Brain microvascular endothelial cell (primary cell): ENCODE measurements at regions not wholly inside any gene's neighbourhood (a gene's known extent, or its start where the extent isn't known, plus 50 kb on each side); places are given as distances from the start of the nearest gene placed in this dataset.

Experiments
- DNase-seq: peaks from one replicate; pipeline ENCODE4 v3.0.0-alpha.2; 2020
- H3K27ac ChIP-seq: fragments of 250-450 bp; sonication (Bioruptor Pico); 2 replicates; pipeline ENCODE4 v1.5.1; 2020; ENCODE audit warnings: mild to moderate bottlenecking, moderate library complexity
- H3K27me3 ChIP-seq: fragments of 250-450 bp; sonication (Bioruptor Pico); replicated peaks from 2 replicates; pipeline ENCODE4 v1.5.1; 2020; ENCODE audit warnings: mild to moderate bottlenecking
- H3K36me3 ChIP-seq: fragments of 250-450 bp; sonication (Bioruptor Pico); replicated peaks from 2 replicates; pipeline ENCODE4 v1.5.1; 2020; ENCODE audit warnings: mild to moderate bottlenecking
- H3K4me3 ChIP-seq: 2 replicates; pipeline ENCODE4 v1.5.1; 2011; ENCODE audit warnings: low read depth, mild to moderate bottlenecking, control low read depth, low read length, moderate library complexity
- CTCF ChIP-seq: IDR thresholded peaks from 2 replicates; pipeline ENCODE4 v1.5.1; 2011; ENCODE audit warnings: low read depth, mild to moderate bottlenecking, moderate library complexity, low read length, control low read depth, inconsistent platforms; ENCODE audit errors: missing control alignments
- in situ Hi-C: cut with HindIII; loops from 2 replicates; pipeline ENCODE4 v1.10.0; 2017; ENCODE audit warnings: low sequenced_read_pairs, low pct_ligation_motif_present

DNA sequence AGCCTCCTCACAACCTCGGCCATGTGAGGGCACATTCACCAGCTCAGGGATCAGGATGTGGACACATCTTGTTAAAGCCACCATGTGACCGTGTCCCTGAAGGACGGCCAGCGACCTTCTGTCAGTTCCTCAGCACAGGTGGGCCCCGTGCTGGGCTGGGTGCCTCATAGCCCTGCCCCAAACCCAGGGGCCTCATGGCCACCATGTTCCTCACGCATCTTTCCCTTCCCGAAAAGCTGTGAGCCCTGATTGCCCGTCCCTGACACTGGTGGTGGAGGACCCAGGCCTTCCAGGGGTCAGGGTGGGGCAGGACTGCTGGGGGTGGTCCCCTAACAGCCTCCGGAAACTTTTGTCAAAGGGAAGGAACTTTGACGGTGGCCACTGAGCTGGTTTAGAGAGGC is 60.1 kb upstream of the ADRA2C start:
- no peak overlapping the region for H3K27ac ChIP-seq
- H3K4me3 ChIP-seq = no peak overlapping the region
- in situ Hi-C loops = no loop called here
- no peaks in the 10 kb centered on the region for H3K36me3 ChIP-seq
- peaks cover 1% of the 10 kb centered on the region for H3K27me3 ChIP-seq
- DNase-seq = no peak
- TF ChIP-seq CTCF = no peak

GRCh38 chr4:3705236-3705987 is 60.8 kb upstream of the ADRA2C start:
- Histone ChIP-seq H3K27me3 (peaks cover 1% of the 10 kb centered on the region), H3K27ac (no peak overlapping the region), H3K36me3 (no peaks in the 10 kb centered on the region), H3K4me3 (no peak overlapping the region)
- DNase-seq = no peak
- no peak for TF ChIP-seq CTCF
- in situ Hi-C loops = no loop called here

DNA sequence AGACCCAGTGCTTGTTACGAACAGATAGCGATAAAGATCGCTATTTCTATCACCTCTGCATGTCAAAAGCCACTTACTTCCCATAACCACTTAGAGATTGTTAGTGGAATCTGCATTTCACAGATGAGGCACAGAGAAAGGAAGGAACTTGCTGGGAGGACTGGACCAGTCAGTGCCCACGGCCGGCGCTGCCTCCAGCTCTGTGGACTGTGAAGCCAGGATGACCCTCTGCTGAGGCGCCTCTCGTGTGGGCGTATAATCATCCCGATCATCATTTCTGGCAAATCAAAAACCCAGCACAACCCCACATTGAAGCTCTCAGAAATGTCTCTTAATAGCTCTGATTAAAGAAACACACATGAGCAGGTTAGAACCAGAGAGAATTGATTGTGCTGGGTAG is 61.5 kb upstream of the ADRA2C start:
- in situ Hi-C loops = no loop called here
- DNase-seq = no peak
- H3K36me3 ChIP-seq = no peaks in the 10 kb centered on the region
- H3K27me3 ChIP-seq = peaks cover 1% of the 10 kb centered on the region
- H3K27ac ChIP-seq = no peak overlapping the region
- no peak for TF ChIP-seq CTCF
- no peak overlapping the region for H3K4me3 ChIP-seq

DNA sequence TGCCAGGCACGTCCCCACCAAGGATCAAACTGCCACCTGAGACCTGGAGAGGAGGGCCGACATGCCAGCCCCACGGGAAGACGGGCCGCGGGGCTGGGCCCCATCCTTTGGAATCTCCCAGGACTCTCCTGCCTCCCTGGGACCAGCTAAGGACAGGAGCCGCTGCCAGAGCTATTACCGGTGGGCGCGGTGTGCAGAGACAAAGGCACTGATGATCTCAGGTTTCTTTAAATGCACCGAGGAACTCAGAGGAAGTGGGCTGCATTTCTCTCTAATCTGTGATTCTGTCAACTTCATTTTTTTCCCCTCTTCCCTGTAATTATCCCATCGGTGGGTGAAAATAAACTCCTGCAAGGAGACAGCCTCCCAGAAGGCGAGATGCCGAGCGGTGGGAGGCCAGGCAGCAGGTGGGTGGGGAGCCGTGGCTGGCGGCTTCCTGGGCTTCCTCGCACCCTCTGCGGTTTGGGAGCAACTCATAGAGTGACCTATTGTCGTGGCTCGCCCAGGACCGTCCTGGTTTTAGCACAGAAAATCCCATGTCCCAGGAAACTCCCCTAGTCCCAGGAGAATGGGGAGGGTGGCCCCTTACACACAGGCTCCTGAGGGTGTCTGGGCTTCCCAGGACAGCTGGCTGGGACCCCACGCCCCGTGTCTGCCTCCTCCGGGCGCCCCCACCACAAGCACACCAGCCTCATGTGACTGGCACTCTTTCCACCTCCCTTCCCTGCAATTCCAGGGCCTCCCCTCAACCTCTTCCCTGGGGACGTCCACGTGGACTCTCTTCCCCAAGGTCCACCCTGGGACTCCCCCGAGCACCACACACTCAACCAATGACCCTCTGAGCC is 62.3 kb upstream of the ADRA2C start:
- peaks cover 1% of the 10 kb centered on the region for H3K27me3 ChIP-seq
- TF ChIP-seq CTCF = no peak
- no peak overlapping the region for H3K4me3 ChIP-seq
- no peaks in the 10 kb centered on the region for H3K36me3 ChIP-seq
- in situ Hi-C loops = no loop called here
- no peak overlapping the region for H3K27ac ChIP-seq
- DNase-seq = no peak

DNA sequence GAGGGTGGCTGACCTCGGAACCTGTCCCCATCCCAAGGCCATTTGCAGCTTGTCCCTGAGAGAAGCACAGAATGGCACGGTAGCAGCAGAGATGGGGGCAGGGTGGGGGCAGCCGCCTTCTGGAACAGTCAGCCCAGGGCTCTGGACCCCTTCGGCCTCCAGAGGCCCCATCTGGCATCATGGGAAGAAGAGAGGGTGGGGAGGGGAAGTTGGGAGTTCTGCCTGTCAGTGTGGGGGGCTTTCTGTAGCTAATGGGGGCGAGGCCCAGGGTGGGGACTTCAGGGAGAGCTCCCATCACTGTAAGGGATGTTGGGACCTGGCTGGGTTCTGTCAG is 62.9 kb upstream of the ADRA2C start:
- no peak for TF ChIP-seq CTCF
- peaks cover 1% of the 10 kb centered on the region for H3K27me3 ChIP-seq

More for the DNA sequence above, 62.9 kb upstream of the ADRA2C start:
- Histone ChIP-seq H3K36me3 (no peaks in the 10 kb centered on the region), H3K27ac (no peak overlapping the region), H3K4me3 (no peak overlapping the region)
- no peak for DNase-seq
- in situ Hi-C loops = no loop called here
